MM.1S (cell line): ENCODE measurements at regions not wholly inside any gene's neighbourhood (a gene's known extent, or its start where the extent isn't known, plus 50 kb on each side); places are given as distances from the start of the nearest gene placed in this dataset.
"Not testable (repeated sequence)": the region's sequence is repeated elsewhere in the genome, so short reads cannot be mapped to it uniquely, and the experiment has no call there.

ENCODE experiments used
- EZH2 ChIP-seq: fragments of 300-600 bp; sonication (generic); optimal IDR thresholded peaks from 2 replicates; pipeline ENCODE3; 2017; ENCODE audit warnings: low read depth, mild to moderate bottlenecking, antibody characterized with exemption, low read length, mixed read lengths
- EZH2phosphoT487 ChIP-seq: fragments of 300-600 bp; sonication (generic); IDR thresholded peaks from 2 replicates; pipeline ENCODE4 v1.6.1; 2018; ENCODE audit warnings: antibody characterized with exemption, low read length
- TF ChIP-seq, protein P1 (sequence below): fragments of 300-600 bp; sonication (generic); IDR thresholded peaks from 2 replicates; pipeline ENCODE4 v1.5.1; 2016; ENCODE audit warnings: antibody characterized with exemption, low read length, mixed read lengths

DNA sequence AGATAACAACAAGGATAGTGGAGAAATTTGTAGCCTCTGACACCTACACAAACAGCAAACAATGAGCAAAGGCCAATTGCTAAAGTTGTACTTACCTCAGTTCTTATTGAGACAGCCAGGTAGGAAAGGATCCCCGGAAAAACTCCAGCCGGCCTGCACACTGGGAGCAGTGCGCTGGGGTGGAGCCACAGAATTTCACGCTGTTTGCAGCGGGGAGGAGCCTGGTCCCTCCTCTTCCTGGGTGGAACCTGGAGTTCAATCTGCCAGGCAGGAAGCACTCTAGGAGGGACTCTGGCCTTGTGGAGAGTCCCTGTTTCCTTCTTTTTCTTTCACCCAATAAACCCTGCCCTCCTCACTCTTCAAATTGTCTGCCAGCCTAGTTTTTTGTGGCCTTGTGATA lies 382.6 kb upstream of the TGIF2LX start:
- not testable (repeated sequence) for TF ChIP-seq EZH2, EZH2phosphoT487
- TF ChIP-seq, protein P1, sequence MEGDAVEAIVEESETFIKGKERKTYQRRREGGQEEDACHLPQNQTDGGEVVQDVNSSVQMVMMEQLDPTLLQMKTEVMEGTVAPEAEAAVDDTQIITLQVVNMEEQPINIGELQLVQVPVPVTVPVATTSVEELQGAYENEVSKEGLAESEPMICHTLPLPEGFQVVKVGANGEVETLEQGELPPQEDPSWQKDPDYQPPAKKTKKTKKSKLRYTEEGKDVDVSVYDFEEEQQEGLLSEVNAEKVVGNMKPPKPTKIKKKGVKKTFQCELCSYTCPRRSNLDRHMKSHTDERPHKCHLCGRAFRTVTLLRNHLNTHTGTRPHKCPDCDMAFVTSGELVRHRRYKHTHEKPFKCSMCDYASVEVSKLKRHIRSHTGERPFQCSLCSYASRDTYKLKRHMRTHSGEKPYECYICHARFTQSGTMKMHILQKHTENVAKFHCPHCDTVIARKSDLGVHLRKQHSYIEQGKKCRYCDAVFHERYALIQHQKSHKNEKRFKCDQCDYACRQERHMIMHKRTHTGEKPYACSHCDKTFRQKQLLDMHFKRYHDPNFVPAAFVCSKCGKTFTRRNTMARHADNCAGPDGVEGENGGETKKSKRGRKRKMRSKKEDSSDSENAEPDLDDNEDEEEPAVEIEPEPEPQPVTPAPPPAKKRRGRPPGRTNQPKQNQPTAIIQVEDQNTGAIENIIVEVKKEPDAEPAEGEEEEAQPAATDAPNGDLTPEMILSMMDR = not testable (repeated sequence)
